Karpas-422 (cell line): ENCODE measurements at regions not wholly inside any gene's neighbourhood (a gene's known extent, or its start where the extent isn't known, plus 50 kb on each side); places are given as distances from the start of the nearest gene placed in this dataset.
"Not testable (repeated sequence)": the region's sequence is repeated elsewhere in the genome, so short reads cannot be mapped to it uniquely, and the experiment has no call there.

Experiments used
- DNase-seq: peaks from one replicate; pipeline ENCODE4 v3.0.0-alpha.2; 2015
- H2AFZ ChIP-seq: fragments of 200-600 bp; sonication (generic); 2 replicates; pipeline ENCODE4 v1.6.1; 2014; ENCODE audit warnings: antibody characterized with exemption, low read length, mixed read lengths
- H3K27ac ChIP-seq: fragments of 200-600 bp; sonication (generic); 2 replicates; pipeline ENCODE4 v1.5.1; 2014; ENCODE audit warnings: mild to moderate bottlenecking, low read length, moderate library complexity
- H3K27me3 ChIP-seq: fragments of 200-600 bp; sonication (generic); 2 replicates; pipeline ENCODE4 v1.6.1; 2014; ENCODE audit warnings: low read length, mixed read lengths
- H3K36me3 ChIP-seq: fragments of 200-600 bp; sonication (generic); 2 replicates; pipeline ENCODE4 v1.6.1; 2014; ENCODE audit warnings: low read length, mixed read lengths; ENCODE audit not compliant: insufficient read depth
- H3K4me1 ChIP-seq: fragments of 200-600 bp; sonication (generic); 2 replicates; pipeline ENCODE4 v1.6.1; 2014; ENCODE audit warnings: mild to moderate bottlenecking, low read length, mixed read lengths
- H3K4me2 ChIP-seq: fragments of 200-600 bp; sonication (generic); 2 replicates; pipeline ENCODE4 v1.6.1; 2014; ENCODE audit warnings: low read length, low read depth, mild to moderate bottlenecking; ENCODE audit not compliant: poor library complexity, severe bottlenecking
- H3K4me3 ChIP-seq: fragments of 200-600 bp; sonication (generic); 2 replicates; pipeline ENCODE4 v1.5.1; 2014; ENCODE audit warnings: mild to moderate bottlenecking, antibody characterized with exemption, low read length, mixed read lengths
- H3K79me2 ChIP-seq: fragments of 200-600 bp; sonication (generic); 2 replicates; pipeline ENCODE4 v1.6.1; 2014; ENCODE audit warnings: mild to moderate bottlenecking, low read length, mixed read lengths
- H3K9ac ChIP-seq: fragments of 200-600 bp; sonication (generic); 2 replicates; pipeline ENCODE4 v1.6.0; 2014; ENCODE audit warnings: low read length
- H3K9me2 ChIP-seq: fragments of 200-600 bp; sonication (generic), shearing (Covaris generic); replicated peaks from 2 replicates; pipeline ENCODE4 v1.6.0; 2014; ENCODE audit warnings: mild to moderate bottlenecking, low read length, moderate library complexity; ENCODE audit not compliant: insufficient read depth
- H3K9me3 ChIP-seq: fragments of 300-700, 200-600 bp; sonication (generic); 2 replicates; pipeline ENCODE4 v1.6.1; 2014; ENCODE audit warnings: low read length, mixed read lengths
- H4K20me1 ChIP-seq: fragments of 200-600 bp; sonication (generic); 2 replicates; pipeline ENCODE4 v1.6.1; 2014; ENCODE audit warnings: mild to moderate bottlenecking, antibody characterized with exemption, low read length, low read depth; ENCODE audit not compliant: insufficient read depth

- not testable (repeated sequence) for H3K9me3 ChIP-seq, H3K4me1 ChIP-seq, H3K4me2 ChIP-seq, H3K36me3 ChIP-seq, H3K27ac ChIP-seq, DNase-seq, H3K27me3 ChIP-seq, H3K4me3 ChIP-seq, H4K20me1 ChIP-seq, H2AFZ ChIP-seq, H3K9ac ChIP-seq, H3K79me2 ChIP-seq, H3K9me2 ChIP-seq
These were observed 203.3 kb upstream of the GRM3 start for GRCh38 chr7:86440420-86440819.

- Histone ChIP-seq H3K27me3 (no peaks in the 10 kb centered on the region), H3K4me3 (no peak overlapping the region), H3K27ac (no peak overlapping the region), H3K9me3 (peaks cover 4% of the 10 kb centered on the region; the same call in 1 of the 2 replicates), H4K20me1 (no peaks in the 10 kb centered on the region), H3K9ac (no peak overlapping the region), H3K4me2 (no peak overlapping the region), H3K36me3 (no peaks in the 10 kb centered on the region), H3K79me2 (no peaks in the 10 kb centered on the region), H3K9me2 (no peaks in the 10 kb centered on the region; the same call in 1 of the 2 replicates), H2AFZ (no peak overlapping the region), H3K4me1 (no peaks in the 10 kb centered on the region)
- no peak for DNase-seq
These were observed 205.7 kb upstream of the GRM3 start for GRCh38 chr7:86437951-86438450.

GRCh38 chr7:86431761-86432160 is 211.9 kb upstream of the GRM3 start:
- H3K4me2 ChIP-seq = no peak overlapping the region
- H3K4me3 ChIP-seq = no peak overlapping the region
- no peak overlapping the region for H3K9ac ChIP-seq
- no peak overlapping the region for H3K27ac ChIP-seq
- 0 out of 2 replicates have a peak, but pooled peaks cover 4% of the 10 kb centered on the region for H3K9me3 ChIP-seq
- no peaks in the 10 kb centered on the region for H3K79me2 ChIP-seq
- H3K9me2 ChIP-seq = no peaks in the 10 kb centered on the region; the same call in none of the 2 replicates
- no peaks in the 10 kb centered on the region for H3K4me1 ChIP-seq
- no peak for DNase-seq
- H4K20me1 ChIP-seq = no peaks in the 10 kb centered on the region
- no peaks in the 10 kb centered on the region for H3K27me3 ChIP-seq
- no peak overlapping the region for H2AFZ ChIP-seq
- H3K36me3 ChIP-seq = no peaks in the 10 kb centered on the region

- Histone ChIP-seq H4K20me1 (no peaks in the 10 kb centered on the region), H3K9me3 (peaks cover 5% of the 10 kb centered on the region; the same call in 1 of the 2 replicates), H3K4me3 (no peak overlapping the region), H3K79me2 (no peaks in the 10 kb centered on the region), H3K4me1 (no peaks in the 10 kb centered on the region), H3K36me3 (no peaks in the 10 kb centered on the region), H3K9ac (no peak overlapping the region), H3K27me3 (no peaks in the 10 kb centered on the region), H3K9me2 (no peaks in the 10 kb centered on the region), H3K4me2 (no peak overlapping the region), H2AFZ (no peak overlapping the region), H3K27ac (no peak overlapping the region)
- DNase-seq = no peak
These were observed 231.9 kb upstream of the GRM3 start for GRCh38 chr7:86411814-86412213.

GRCh38 chr7:86407291-86407690 is 236.4 kb upstream of the GRM3 start:
- H3K79me2 ChIP-seq = no peaks in the 10 kb centered on the region
- no peak overlapping the region for H3K4me3 ChIP-seq
- H3K27ac ChIP-seq = no peak overlapping the region
- no peaks in the 10 kb centered on the region for H3K4me1 ChIP-seq
- H2AFZ ChIP-seq = no peak overlapping the region
- no peaks in the 10 kb centered on the region for H3K9me2 ChIP-seq
- H3K4me2 ChIP-seq = no peak overlapping the region
- no peaks in the 10 kb centered on the region for H3K36me3 ChIP-seq
- DNase-seq = no peak
- H3K9me3 ChIP-seq = no peaks in the 10 kb centered on the region; the same call in 1 of the 2 replicates
- no peaks in the 10 kb centered on the region for H3K27me3 ChIP-seq
- no peaks in the 10 kb centered on the region for H4K20me1 ChIP-seq
- H3K9ac ChIP-seq = no peak overlapping the region

GRCh38 chr7:86391813-86392212 is 251.9 kb upstream of the GRM3 start:
- Histone ChIP-seq H3K4me2 (no peak overlapping the region), H2AFZ (no peak overlapping the region), H3K4me1 (no peaks in the 10 kb centered on the region), H3K9ac (no peak overlapping the region), H3K9me3 (peaks cover 11% of the 10 kb centered on the region), H3K27me3 (no peaks in the 10 kb centered on the region), H3K36me3 (no peaks in the 10 kb centered on the region), H3K4me3 (no peak overlapping the region), H3K27ac (no peak overlapping the region), H3K79me2 (no peaks in the 10 kb centered on the region), H4K20me1 (no peaks in the 10 kb centered on the region), H3K9me2 (0 out of 2 replicates have a peak, but pooled peaks cover 4% of the 10 kb centered on the region)
- DNase-seq = no peak

- H3K9me3 ChIP-seq = peaks cover 22% of the 10 kb centered on the region
- H3K79me2 ChIP-seq, H2AFZ ChIP-seq, H3K4me2 ChIP-seq, H3K9me2 ChIP-seq, DNase-seq, H3K27ac ChIP-seq, H4K20me1 ChIP-seq, H3K27me3 ChIP-seq, H3K4me1 ChIP-seq, H3K9ac ChIP-seq, H3K36me3 ChIP-seq, H3K4me3 ChIP-seq: not testable (repeated sequence)
These were observed 268.1 kb upstream of the GRM3 start for GRCh38 chr7:86375602-86376001.

GRCh38 chr7:86372262-86372661 is 271.4 kb upstream of the GRM3 start:
- no peaks in the 10 kb centered on the region for H3K9me2 ChIP-seq
- no peaks in the 10 kb centered on the region for H3K36me3 ChIP-seq
- no peaks in the 10 kb centered on the region for H3K27me3 ChIP-seq
- H3K9me3 ChIP-seq = peaks cover 22% of the 10 kb centered on the region
- H3K27ac ChIP-seq = no peak overlapping the region
- no peaks in the 10 kb centered on the region for H4K20me1 ChIP-seq
- no peak for DNase-seq
- H3K9ac ChIP-seq = no peak overlapping the region
- no peaks in the 10 kb centered on the region for H3K79me2 ChIP-seq
- H2AFZ ChIP-seq = no peak overlapping the region
- no peak overlapping the region for H3K4me2 ChIP-seq
- no peak overlapping the region for H3K4me3 ChIP-seq
- no peaks in the 10 kb centered on the region for H3K4me1 ChIP-seq

- Histone ChIP-seq H3K4me2 (no peak overlapping the region), H3K4me1 (no peaks in the 10 kb centered on the region), H3K36me3 (no peaks in the 10 kb centered on the region), H3K4me3 (no peak overlapping the region), H2AFZ (no peak overlapping the region), H3K9ac (no peak overlapping the region), H4K20me1 (no peaks in the 10 kb centered on the region), H3K27me3 (no peaks in the 10 kb centered on the region), H3K79me2 (no peaks in the 10 kb centered on the region), H3K9me3 (peaks cover 12% of the 10 kb centered on the region), H3K9me2 (no peaks in the 10 kb centered on the region), H3K27ac (no peak overlapping the region)
- DNase-seq = no peak
These were observed 276.8 kb upstream of the GRM3 start for GRCh38 chr7:86366946-86367345.
